ENCODE measurements at regions not wholly inside any gene's neighbourhood (a gene's known extent, or its start where the extent isn't known, plus 50 kb on each side); places are given as distances from the start of the nearest gene placed in this dataset.

DNA sequence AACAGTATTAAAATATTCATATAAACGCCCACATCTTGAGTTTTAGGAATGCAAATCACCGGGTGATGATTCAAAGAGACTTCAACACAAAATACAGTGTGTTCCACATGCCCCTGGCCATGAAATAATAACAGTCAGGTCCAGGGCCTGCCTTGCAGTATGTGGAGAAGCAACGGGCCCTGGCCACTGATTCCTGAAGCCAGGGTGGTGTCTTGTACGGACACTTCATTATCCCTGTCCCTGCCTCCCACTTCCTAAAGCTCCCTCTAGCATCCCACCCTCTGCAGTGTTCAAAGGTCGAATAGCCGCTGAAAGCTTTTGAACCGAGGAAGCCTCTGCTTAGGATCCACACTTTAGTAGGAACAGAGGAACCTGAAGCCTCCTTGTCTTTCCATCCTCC, 50.4 kb upstream of the PCSK6 start:
- no peak for DNase-seq (ENCODE audit: low read depth)
- no peak overlapping the region for H3K4me3 ChIP-seq (ENCODE audit: low read depth, low read length)
- TF ChIP-seq, protein P1, sequence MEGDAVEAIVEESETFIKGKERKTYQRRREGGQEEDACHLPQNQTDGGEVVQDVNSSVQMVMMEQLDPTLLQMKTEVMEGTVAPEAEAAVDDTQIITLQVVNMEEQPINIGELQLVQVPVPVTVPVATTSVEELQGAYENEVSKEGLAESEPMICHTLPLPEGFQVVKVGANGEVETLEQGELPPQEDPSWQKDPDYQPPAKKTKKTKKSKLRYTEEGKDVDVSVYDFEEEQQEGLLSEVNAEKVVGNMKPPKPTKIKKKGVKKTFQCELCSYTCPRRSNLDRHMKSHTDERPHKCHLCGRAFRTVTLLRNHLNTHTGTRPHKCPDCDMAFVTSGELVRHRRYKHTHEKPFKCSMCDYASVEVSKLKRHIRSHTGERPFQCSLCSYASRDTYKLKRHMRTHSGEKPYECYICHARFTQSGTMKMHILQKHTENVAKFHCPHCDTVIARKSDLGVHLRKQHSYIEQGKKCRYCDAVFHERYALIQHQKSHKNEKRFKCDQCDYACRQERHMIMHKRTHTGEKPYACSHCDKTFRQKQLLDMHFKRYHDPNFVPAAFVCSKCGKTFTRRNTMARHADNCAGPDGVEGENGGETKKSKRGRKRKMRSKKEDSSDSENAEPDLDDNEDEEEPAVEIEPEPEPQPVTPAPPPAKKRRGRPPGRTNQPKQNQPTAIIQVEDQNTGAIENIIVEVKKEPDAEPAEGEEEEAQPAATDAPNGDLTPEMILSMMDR (IDR thresholded peaks at IDR 0.05; ENCODE audit: insufficient read depth, low read depth, low read length) = no peak

DNA sequence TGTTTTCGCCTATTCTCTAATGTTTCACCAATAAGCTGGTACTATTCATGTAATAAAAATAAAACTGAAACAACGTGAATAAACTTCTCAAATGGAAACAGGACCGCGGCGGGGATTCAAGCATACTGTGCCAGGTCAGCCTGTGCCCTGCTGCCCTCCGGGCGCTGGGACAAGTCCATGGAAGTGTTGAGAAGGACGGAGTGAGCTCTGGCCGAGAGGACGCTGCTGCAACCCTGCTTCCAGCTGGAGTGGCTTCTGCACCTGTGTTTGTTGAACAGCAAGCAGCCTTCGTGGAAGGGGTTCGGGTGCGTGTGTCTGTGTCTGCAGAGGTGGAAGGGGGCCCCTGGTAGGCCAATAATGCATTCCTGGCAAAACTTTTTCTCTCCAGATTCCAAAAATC, 50.0 kb upstream of the PCSK6 start:
- no peak for DNase-seq (ENCODE audit: low read depth)
- TF ChIP-seq, protein P1 (IDR thresholded peaks at IDR 0.05; ENCODE audit: insufficient read depth, low read depth, low read length) = no peak

More for the DNA sequence above, 50.0 kb upstream of the PCSK6 start:
- no peak overlapping the region for H3K4me3 ChIP-seq (ENCODE audit: low read depth, low read length)
